Fibroblast of upper back skin (primary cell): ENCODE measurements at regions not wholly inside any gene's neighbourhood (a gene's known extent, or its start where the extent isn't known, plus 50 kb on each side); places are given as distances from the start of the nearest gene placed in this dataset.
A peak's percentile ranks its signal among the peaks of the same experiment; 100 is the strongest.

Experiments used
- DNase-seq: peaks from one replicate; pipeline ENCODE4 v3.0.0-alpha.2; 2013

- no peak for DNase-seq
These were observed 103.1 kb upstream of the PDZRN3 start for GRCh38 chr3:73727854-73728253.

GRCh38 chr3:73727117-73727821 is 102.5 kb upstream of the PDZRN3 start:
- peak; percentile 95 for DNase-seq

- no peak for DNase-seq
These were observed 98.9 kb upstream of the PDZRN3 start for GRCh38 chr3:73723596-73723995.

- peak; percentile 27 for DNase-seq
These were observed 95.1 kb upstream of the PDZRN3 start for GRCh38 chr3:73719861-73720260.

- DNase-seq = peak; percentile 64
These were observed 94.7 kb upstream of the PDZRN3 start for GRCh38 chr3:73719413-73719851.

- no peak for DNase-seq
These were observed 93.8 kb upstream of the PDZRN3 start for GRCh38 chr3:73718326-73719110.

GRCh38 chr3:73716418-73716817 is 91.7 kb upstream of the PDZRN3 start:
- peak; percentile 29 for DNase-seq

- no peak for DNase-seq
These were observed 85.6 kb upstream of the PDZRN3 start for GRCh38 chr3:73710340-73710739.

- DNase-seq = no peak
These were observed 85.0 kb upstream of the PDZRN3 start for GRCh38 chr3:73709712-73710111.

- no peak for DNase-seq
These were observed 84.2 kb upstream of the PDZRN3 start for GRCh38 chr3:73708956-73709355.

GRCh38 chr3:73707772-73708171 is 83.0 kb upstream of the PDZRN3 start:
- peak; percentile 36 for DNase-seq

GRCh38 chr3:73706771-73707170 is 82.0 kb upstream of the PDZRN3 start:
- DNase-seq = no peak

GRCh38 chr3:73705792-73706191 is 81.1 kb upstream of the PDZRN3 start:
- DNase-seq = no peak

GRCh38 chr3:73699327-73699726 is 74.6 kb upstream of the PDZRN3 start:
- no peak for DNase-seq

GRCh38 chr3:73697020-73697419 is 72.3 kb upstream of the PDZRN3 start:
- no peak for DNase-seq

- DNase-seq = no peak
These were observed 71.1 kb upstream of the PDZRN3 start for GRCh38 chr3:73695841-73696240.

GRCh38 chr3:73694983-73695757 is 70.4 kb upstream of the PDZRN3 start:
- DNase-seq = no peak

GRCh38 chr3:73687106-73688004 is 62.6 kb upstream of the PDZRN3 start:
- peak; percentile 40 for DNase-seq

GRCh38 chr3:73685061-73685460 is 60.3 kb upstream of the PDZRN3 start:
- no peak for DNase-seq

- DNase-seq = no peak
These were observed 59.0 kb upstream of the PDZRN3 start for GRCh38 chr3:73683706-73684105.

- DNase-seq = peak; percentile 53
These were observed 56.9 kb upstream of the PDZRN3 start for GRCh38 chr3:73681610-73682009.

GRCh38 chr3:73681198-73681597 is 56.5 kb upstream of the PDZRN3 start:
- no peak for DNase-seq
